ENCODE measurements at regions not wholly inside any gene's neighbourhood (a gene's known extent, or its start where the extent isn't known, plus 50 kb on each side); places are given as distances from the start of the nearest gene placed in this dataset.

DNA sequence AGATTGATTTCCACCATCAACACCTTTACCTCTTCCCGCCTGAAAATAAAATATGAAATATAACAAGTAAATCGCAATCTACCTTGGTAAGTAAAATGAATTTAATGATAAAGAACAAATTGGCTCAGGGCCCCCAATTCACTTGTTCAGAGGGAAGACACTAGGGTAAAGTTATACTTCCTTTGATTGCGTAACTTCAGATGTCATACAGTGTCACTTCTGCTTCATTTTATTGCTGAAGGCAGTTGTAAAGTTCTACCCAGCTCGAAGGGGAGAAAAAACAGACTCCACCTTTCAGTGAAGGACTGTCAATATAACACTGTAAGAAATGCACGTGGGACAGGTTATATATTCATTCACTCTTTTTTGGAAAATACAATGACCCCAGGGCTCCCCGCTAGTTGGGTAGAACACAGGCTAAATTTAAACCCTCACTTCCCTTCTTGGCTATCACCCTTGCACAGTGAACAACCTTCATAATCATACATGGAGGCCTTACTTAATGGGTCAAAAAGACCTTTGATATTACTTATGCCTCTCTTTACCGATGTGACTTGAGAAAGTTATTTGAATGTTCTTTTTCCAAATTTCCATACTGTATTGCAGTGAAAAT lies 848.8 kb downstream of the MAT2B start:
- no peak for TF ChIP-seq CTCF (IDR thresholded peaks at IDR 0.05 in 4 of 5, conservative IDR thresholded peaks at IDR 0.05 in 1 of 5)
- no peak for TF ChIP-seq POLR2A (IDR thresholded peaks at IDR 0.05)

Measured in gastrocnemius medialis (tissue), 4 donors.